GM23338 (cell line): ENCODE measurements at regions not wholly inside any gene's neighbourhood (a gene's known extent, or its start where the extent isn't known, plus 50 kb on each side); places are given as distances from the start of the nearest gene placed in this dataset.

Experiments used
- ATAC-seq: fragments of 200-7000 bp; cut with Tn5 transposase; 3 replicates; pipeline ENCODE4 v1.9.1; 2020
- DNase-seq: peaks from one replicate; pipeline ENCODE4 v3.0.0-alpha.2; 2015; ENCODE audit warnings: low spot score
- H2AFZ ChIP-seq: fragments of 200-600 bp; sonication (generic); 2 replicates; pipeline ENCODE4 v1.8.0; 2016; ENCODE audit warnings: antibody characterized with exemption, mild to moderate bottlenecking, moderate library complexity
- H3F3A ChIP-seq: fragments of 200-600 bp; sonication (generic); replicated peaks from 2 replicates; pipeline ENCODE4 v1.8.0; 2017; ENCODE audit warnings: antibody characterized with exemption, mixed run types, low read depth
- H3K27ac ChIP-seq: fragments of 200-600 bp; sonication (generic); 2 replicates; pipeline ENCODE4 v1.6.1; 2016; ENCODE audit warnings: low read depth
- H3K27me3 ChIP-seq: fragments of 200-600 bp; sonication (generic); 2 replicates; pipeline ENCODE4 v1.8.0; 2016; ENCODE audit warnings: mild to moderate bottlenecking, mixed run types, moderate library complexity; ENCODE audit not compliant: insufficient read depth
- H3K36me3 ChIP-seq: fragments of 200-600 bp; sonication (generic); 2 replicates; pipeline ENCODE4 v1.8.0; 2016; ENCODE audit warnings: mild to moderate bottlenecking; ENCODE audit not compliant: insufficient read depth
- H3K4me1 ChIP-seq: fragments of 200-600 bp; sonication (generic); 2 replicates; pipeline ENCODE4 v1.8.0; 2016; ENCODE audit warnings: mild to moderate bottlenecking, moderate library complexity; ENCODE audit not compliant: insufficient read depth
- H3K4me2 ChIP-seq: fragments of 200-600 bp; sonication (generic); 2 replicates; pipeline ENCODE4 v1.7.1; 2017; ENCODE audit warnings: mixed run types
- H3K4me3 ChIP-seq: fragments of 200-600 bp; sonication (generic); 2 replicates; pipeline ENCODE4 v1.6.1; 2016; ENCODE audit warnings: mixed run types
- H3K79me2 ChIP-seq: fragments of 200-600 bp; sonication (generic); replicated peaks from 2 replicates; pipeline ENCODE4 v1.8.0; 2017; ENCODE audit warnings: mild to moderate bottlenecking; ENCODE audit not compliant: insufficient read depth
- H3K9me2 ChIP-seq: fragments of 200-600 bp; sonication (generic); 2 replicates; pipeline ENCODE4 v1.8.0; 2017; ENCODE audit not compliant: insufficient read depth
- H4K20me1 ChIP-seq: fragments of 200-600 bp; sonication (generic); replicated peaks from 2 replicates; pipeline ENCODE4 v1.8.0; 2017; ENCODE audit warnings: mild to moderate bottlenecking; ENCODE audit not compliant: insufficient read depth
- H3K27ac Mint-ChIP-seq: 2 replicates; pipeline ENCODE4 v1.8.0; 2020; ENCODE audit warnings: inconsistent platforms, mild to moderate bottlenecking, moderate library complexity, mixed read lengths
- H3K27me3 Mint-ChIP-seq: 3 replicates; pipeline ENCODE4 v1.8.0; 2022; ENCODE audit warnings: low read depth, mild to moderate bottlenecking, moderate library complexity, mixed read lengths, inconsistent platforms; ENCODE audit not compliant: insufficient read depth, poor library complexity
- H3K36me3 Mint-ChIP-seq: 3 replicates; pipeline ENCODE4 v1.8.0; 2021; ENCODE audit warnings: low read depth, mild to moderate bottlenecking, inconsistent platforms, moderate library complexity, mixed read lengths
- H3K4me1 Mint-ChIP-seq: 3 replicates; pipeline ENCODE4 v1.8.0; 2020; ENCODE audit warnings: mild to moderate bottlenecking, inconsistent platforms, mixed read lengths
- H3K4me3 Mint-ChIP-seq: 3 replicates; pipeline ENCODE4 v1.8.0; 2021; ENCODE audit warnings: moderate library complexity, mild to moderate bottlenecking, inconsistent platforms, mixed read lengths
- H3K9me3 Mint-ChIP-seq: 3 replicates; pipeline ENCODE4 v1.8.0; 2020; ENCODE audit warnings: moderate library complexity, mild to moderate bottlenecking, inconsistent platforms, mixed read lengths
- CTCF ChIP-seq, 2 experiments: fragments of 200-600 bp in 1 of 2; sonication (generic) in 1 of 2; conservative IDR thresholded peaks; 2 replicates each; pipeline versions ENCODE4 v1.5.1 to v1.6.1; 2016 to 2017; ENCODE audit warnings: antibody characterized with exemption in 2 of 2, low read depth in 2 of 2, mild to moderate bottlenecking in 2 of 2, moderate library complexity in 1 of 2
- EZH2 ChIP-seq: fragments of 200-600 bp; sonication (generic); IDR thresholded peaks from one replicate; pipeline ENCODE4 v1.8.0; 2017; ENCODE audit warnings: antibody characterized with exemption, mild to moderate bottlenecking, low read depth; ENCODE audit not compliant: unreplicated experiment
- EZH2phosphoT487 ChIP-seq: fragments of 200-600 bp; sonication (generic); IDR thresholded peaks from one replicate; pipeline ENCODE4 v1.8.1; 2018; ENCODE audit warnings: antibody characterized with exemption; ENCODE audit not compliant: unreplicated experiment
- JUNB ChIP-seq: IDR thresholded peaks from one replicate; pipeline ENCODE4 v1.6.1; 2016; ENCODE audit warnings: antibody characterized with exemption; ENCODE audit not compliant: unreplicated experiment
- POLR2AphosphoS5 ChIP-seq: IDR thresholded peaks from 2 replicates; pipeline ENCODE4 v1.6.1; 2016; ENCODE audit warnings: antibody characterized with exemption, low read depth
- REST ChIP-seq: IDR thresholded peaks from one replicate; pipeline ENCODE4 v1.6.1; 2018; ENCODE audit warnings: antibody characterized with exemption; ENCODE audit not compliant: unreplicated experiment
- STAT1 ChIP-seq: IDR thresholded peaks from one replicate; pipeline ENCODE4 v1.6.1; 2016; ENCODE audit warnings: antibody characterized with exemption; ENCODE audit not compliant: unreplicated experiment
- ZNF114 ChIP-seq: fragments of 250-450 bp; sonication (Bioruptor Pico); IDR thresholded peaks from 2 replicates; pipeline ENCODE4 v1.5.0; 2020; ENCODE audit warnings: mild to moderate bottlenecking, moderate library complexity

- no peak for TF ChIP-seq REST
- TF ChIP-seq JUNB: no peak
- no peak for TF ChIP-seq STAT1
- TF ChIP-seq POLR2AphosphoS5: no peak
- TF ChIP-seq CTCF (conservative IDR thresholded peaks at IDR 0.05; ENCODE audit: low read depth in 2 of 2): no peak
- TF ChIP-seq EZH2: no peak
These were observed 287.5 kb downstream of the KCNC2 start (continued) for GRCh38 chr12:74922117-74922516.

DNA sequence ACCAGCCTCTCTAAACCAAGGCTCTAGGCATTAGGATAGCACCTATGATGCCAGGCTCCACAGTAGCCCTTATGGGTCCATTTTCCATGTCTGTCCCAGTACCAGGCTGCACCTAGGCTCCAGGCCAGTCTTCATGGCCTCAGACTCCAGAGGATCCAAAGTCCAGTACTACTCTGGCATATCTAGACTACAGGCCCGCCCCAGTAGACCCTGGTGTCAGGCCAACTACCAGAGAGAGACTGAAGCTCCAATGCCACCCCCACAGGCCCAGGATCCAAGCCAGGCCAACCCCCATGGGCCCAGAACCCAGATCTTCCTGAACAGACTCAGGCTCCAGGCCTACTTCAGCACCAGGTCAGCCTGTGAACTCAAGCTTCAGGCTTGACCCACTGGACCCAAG, 287.0 kb downstream of the KCNC2 start:
- Histone ChIP-seq H3K9me2 (no peaks in the 10 kb centered on the region), H3K27me3 (no peaks in the 10 kb centered on the region), H3K79me2 (no peaks in the 10 kb centered on the region), H3K36me3 (no peaks in the 10 kb centered on the region), H3K4me1 (no peaks in the 10 kb centered on the region), H3K4me2 (no peak overlapping the region), H3K27ac (no peak overlapping the region), H3K4me3 (no peak overlapping the region), H2AFZ (no peak overlapping the region), H4K20me1 (no peaks in the 10 kb centered on the region), H3F3A (no peaks in the 10 kb centered on the region)
- ATAC-seq (no peak), DNase-seq (no peak)
- no peak for TF ChIP-seq REST
- TF ChIP-seq EZH2phosphoT487: no peak
- no peak for TF ChIP-seq STAT1
- TF ChIP-seq ZNF114: no peak
- no peak for TF ChIP-seq JUNB
- no peak for TF ChIP-seq POLR2AphosphoS5
- Mint-ChIP-seq H3K36me3 (no peaks in the 10 kb centered on the region), H3K27ac (no peak overlapping the region), H3K4me3 (no peak overlapping the region), H3K9me3 (peaks cover 7% of the 10 kb centered on the region), H3K4me1 (no peaks in the 10 kb centered on the region), H3K27me3 (no peaks in the 10 kb centered on the region)
